Smooth muscle cell (in vitro differentiated cells): ENCODE measurements at regions not wholly inside any gene's neighbourhood (a gene's known extent, or its start where the extent isn't known, plus 50 kb on each side); places are given as distances from the start of the nearest gene placed in this dataset.
A peak's percentile ranks its signal among the peaks of the same experiment; 100 is the strongest.

Source experiments
- DNase-seq: peaks from one replicate; lab custom pipeline; 2025; ENCODE audit not compliant: unreplicated experiment; lab: John Stamatoyannopoulos, UW
- H2AFZ ChIP-seq: fragments of 200-600 bp; sonication (generic); 2 replicates; pipeline ENCODE4 v1.6.0; 2016; ENCODE audit warnings: antibody characterized with exemption, low read depth, mild to moderate bottlenecking
- H3F3A ChIP-seq: fragments of 200-600 bp; sonication (generic); 2 replicates; pipeline ENCODE4 v1.6.0; 2017; ENCODE audit warnings: antibody characterized with exemption, low read depth
- H3K27ac ChIP-seq: fragments of 200-600 bp; sonication (generic); 2 replicates; pipeline ENCODE4 v1.5.1; 2016; ENCODE audit warnings: low read depth, mild to moderate bottlenecking
- H3K27me3 ChIP-seq: fragments of 200-600 bp; sonication (generic); 2 replicates; pipeline ENCODE4 v1.6.1; 2016; ENCODE audit warnings: low read depth, mild to moderate bottlenecking
- H3K36me3 ChIP-seq: fragments of 200-600 bp; sonication (generic); 2 replicates; pipeline ENCODE4 v1.5.1; 2016; ENCODE audit warnings: low read depth
- H3K4me1 ChIP-seq: fragments of 200-600 bp; sonication (generic); 2 replicates; pipeline ENCODE4 v1.5.1; 2016; ENCODE audit warnings: low read depth
- H3K4me2 ChIP-seq: fragments of 200-600 bp; sonication (generic); 2 replicates; pipeline ENCODE4 v1.6.0; 2016; ENCODE audit warnings: mild to moderate bottlenecking
- H3K4me3 ChIP-seq: fragments of 200-600 bp; sonication (generic); 2 replicates; pipeline ENCODE4 v1.5.1; 2016; ENCODE audit warnings: mild to moderate bottlenecking
- H3K79me2 ChIP-seq: fragments of 200-600 bp; sonication (generic); 2 replicates; pipeline ENCODE4 v1.6.0; 2016; ENCODE audit warnings: low read depth, mild to moderate bottlenecking
- H3K9ac ChIP-seq: fragments of 200-600 bp; sonication (generic); 2 replicates; pipeline ENCODE4 v1.6.0; 2016; ENCODE audit warnings: low read depth
- H3K9me3 ChIP-seq: fragments of 200-600 bp; sonication (generic); replicated peaks from 2 replicates; pipeline ENCODE4 v1.5.1; 2016; ENCODE audit warnings: low read depth
- H4K20me1 ChIP-seq: fragments of 200-600 bp; sonication (generic); 2 replicates; pipeline ENCODE4 v1.6.0; 2016; ENCODE audit warnings: low read depth
- WGBS: methylation state at CpG from one replicate; pipeline ENCODE4 v1.1.7; 2016; ENCODE audit warnings: low lambda C conversion rate; 5-methylcytosine and 5-hydroxymethylcytosine counted together
- TF ChIP-seq, protein P1 (sequence below): fragments of 200-600 bp; sonication (generic); IDR thresholded peaks from 2 replicates; pipeline ENCODE4 v1.5.1; 2017; ENCODE audit warnings: borderline replicate concordance, mild to moderate bottlenecking, antibody characterized with exemption; ENCODE audit not compliant: insufficient read depth, poor library complexity, severe bottlenecking

DNA sequence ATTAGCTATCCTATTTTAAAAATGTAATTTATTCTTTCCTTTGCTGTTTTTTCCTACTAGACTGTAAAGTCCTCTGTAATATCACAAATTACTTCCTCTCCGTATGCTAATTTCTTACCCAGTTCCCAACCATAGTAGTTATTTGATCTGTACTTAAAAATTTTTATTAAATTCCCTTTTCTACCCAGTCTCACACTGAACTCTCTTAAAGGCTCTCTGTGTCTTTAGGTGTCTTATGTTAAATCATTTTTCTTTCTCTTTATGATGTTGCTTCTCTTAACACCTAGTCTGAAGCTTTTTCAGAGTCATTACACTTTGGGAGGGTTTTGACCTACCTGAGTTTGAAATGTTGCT, 378.6 kb downstream of the NSUN3 start:
- no peaks in the 10 kb centered on the region for H3F3A ChIP-seq
- WGBS, result 89% methylated on average over 1 of the region's 1 CpG
- DNase-seq, result no peak
- no peaks in the 10 kb centered on the region for H3K27me3 ChIP-seq
- H3K9ac ChIP-seq, result no peak overlapping the region
- no peaks in the 10 kb centered on the region for H4K20me1 ChIP-seq
- no peak overlapping the region for H2AFZ ChIP-seq
- H3K36me3 ChIP-seq, result no peaks in the 10 kb centered on the region
- no peak overlapping the region for H3K4me3 ChIP-seq
- H3K79me2 ChIP-seq, result no peaks in the 10 kb centered on the region
- peak overlapping the region; percentile 16 for H3K4me2 ChIP-seq
- no peaks in the 10 kb centered on the region for H3K9me3 ChIP-seq
- no peaks in the 10 kb centered on the region for H3K4me1 ChIP-seq
- TF ChIP-seq, protein P1, sequence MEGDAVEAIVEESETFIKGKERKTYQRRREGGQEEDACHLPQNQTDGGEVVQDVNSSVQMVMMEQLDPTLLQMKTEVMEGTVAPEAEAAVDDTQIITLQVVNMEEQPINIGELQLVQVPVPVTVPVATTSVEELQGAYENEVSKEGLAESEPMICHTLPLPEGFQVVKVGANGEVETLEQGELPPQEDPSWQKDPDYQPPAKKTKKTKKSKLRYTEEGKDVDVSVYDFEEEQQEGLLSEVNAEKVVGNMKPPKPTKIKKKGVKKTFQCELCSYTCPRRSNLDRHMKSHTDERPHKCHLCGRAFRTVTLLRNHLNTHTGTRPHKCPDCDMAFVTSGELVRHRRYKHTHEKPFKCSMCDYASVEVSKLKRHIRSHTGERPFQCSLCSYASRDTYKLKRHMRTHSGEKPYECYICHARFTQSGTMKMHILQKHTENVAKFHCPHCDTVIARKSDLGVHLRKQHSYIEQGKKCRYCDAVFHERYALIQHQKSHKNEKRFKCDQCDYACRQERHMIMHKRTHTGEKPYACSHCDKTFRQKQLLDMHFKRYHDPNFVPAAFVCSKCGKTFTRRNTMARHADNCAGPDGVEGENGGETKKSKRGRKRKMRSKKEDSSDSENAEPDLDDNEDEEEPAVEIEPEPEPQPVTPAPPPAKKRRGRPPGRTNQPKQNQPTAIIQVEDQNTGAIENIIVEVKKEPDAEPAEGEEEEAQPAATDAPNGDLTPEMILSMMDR, result no peak
- peak overlapping the region; percentile 22 for H3K27ac ChIP-seq

DNA sequence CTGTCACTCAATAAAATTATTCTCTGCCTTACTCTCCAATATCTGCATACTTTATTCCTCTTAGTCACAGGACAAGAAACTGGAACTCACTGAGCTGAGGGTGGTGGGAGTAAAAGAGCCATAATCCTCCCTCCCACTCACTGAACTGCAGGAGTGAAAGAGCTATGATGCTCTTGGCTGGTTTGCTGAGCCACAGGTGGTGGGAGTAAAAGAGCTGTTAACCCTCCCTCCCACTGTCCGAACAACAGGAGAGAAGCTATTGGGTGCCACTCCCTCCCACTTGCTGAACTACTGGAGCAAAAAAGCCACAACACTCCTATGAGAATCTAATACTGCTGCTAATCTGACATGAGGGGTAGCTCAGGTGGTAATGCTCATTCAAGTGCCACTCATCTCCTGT, 391.0 kb downstream of the NSUN3 start:
- no peaks in the 10 kb centered on the region for H3F3A ChIP-seq
- no peak for DNase-seq
- WGBS, result 64% methylated on average over 1 of the region's 1 CpG
- H4K20me1 ChIP-seq, result no peaks in the 10 kb centered on the region
- no peaks in the 10 kb centered on the region for H3K27me3 ChIP-seq
- H3K4me3 ChIP-seq, result no peak overlapping the region
- no peak overlapping the region for H3K27ac ChIP-seq
- H2AFZ ChIP-seq, result no peak overlapping the region
- H3K4me1 ChIP-seq, result no peaks in the 10 kb centered on the region
- H3K9ac ChIP-seq, result no peak overlapping the region
- H3K79me2 ChIP-seq, result no peaks in the 10 kb centered on the region
- TF ChIP-seq, protein P1, result no peak
- no peaks in the 10 kb centered on the region for H3K9me3 ChIP-seq
- H3K4me2 ChIP-seq, result no peak overlapping the region
- no peaks in the 10 kb centered on the region for H3K36me3 ChIP-seq

DNA sequence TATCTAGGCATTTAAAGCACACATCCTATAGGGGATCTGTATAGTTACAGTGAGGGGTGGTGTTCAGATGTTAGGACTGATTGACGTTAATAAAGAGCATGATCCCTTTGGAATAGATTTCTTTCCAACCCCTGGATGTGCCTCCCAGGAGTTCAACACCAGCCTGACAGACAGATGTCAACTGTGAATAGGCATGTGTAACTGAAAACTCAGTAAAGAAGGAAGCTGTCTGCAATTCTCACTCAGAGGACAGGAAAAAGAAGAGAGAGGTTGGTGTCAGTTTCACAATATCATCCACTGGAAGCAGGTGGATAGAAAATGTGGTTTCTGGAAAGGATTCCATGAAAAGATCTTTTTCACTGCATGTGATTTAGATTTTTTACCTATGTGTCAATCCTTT, 396.3 kb downstream of the NSUN3 start:
- Histone ChIP-seq H3K79me2 (no peaks in the 10 kb centered on the region), H2AFZ (no peak overlapping the region), H3K27ac (no peak overlapping the region), H4K20me1 (no peaks in the 10 kb centered on the region), H3K9me3 (no peaks in the 10 kb centered on the region), H3K36me3 (no peaks in the 10 kb centered on the region), H3K4me1 (no peaks in the 10 kb centered on the region), H3K4me2 (no peak overlapping the region), H3F3A (no peaks in the 10 kb centered on the region), H3K9ac (no peak overlapping the region), H3K27me3 (no peaks in the 10 kb centered on the region), H3K4me3 (no peak overlapping the region)
- WGBS, result 93% methylated on average over 1 of the region's 1 CpG
- TF ChIP-seq, protein P1, result no peak
- no peak for DNase-seq

DNA sequence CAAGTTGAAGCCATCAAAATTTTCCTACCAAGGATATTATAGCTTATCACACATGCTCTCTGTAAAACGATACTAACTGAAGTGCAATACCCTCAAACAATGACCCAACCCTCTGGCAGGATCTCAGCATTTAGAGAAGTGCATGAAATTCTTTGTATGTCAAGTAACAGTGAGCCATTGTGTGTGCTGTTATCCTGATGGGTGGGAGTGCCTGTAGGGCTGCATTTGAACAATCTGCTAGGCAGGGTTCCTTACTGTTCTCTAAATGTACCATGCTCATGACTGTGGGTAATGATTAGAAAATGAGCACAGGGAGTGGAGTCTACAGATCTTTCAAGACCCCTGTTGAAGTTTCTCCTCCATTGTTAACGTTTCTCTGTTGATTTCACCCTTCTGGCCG, 398.1 kb downstream of the NSUN3 start:
- H3K27ac ChIP-seq, result no peak overlapping the region
- WGBS, result 86% methylated on average over 3 of the region's 3 CpGs
- TF ChIP-seq, protein P1, result no peak

More for the DNA sequence above, 398.1 kb downstream of the NSUN3 start:
- Histone ChIP-seq H3K36me3 (no peaks in the 10 kb centered on the region), H3K9me3 (no peaks in the 10 kb centered on the region), H3K4me1 (no peaks in the 10 kb centered on the region), H2AFZ (no peak overlapping the region), H3K4me2 (no peak overlapping the region), H3F3A (no peaks in the 10 kb centered on the region), H3K27me3 (no peaks in the 10 kb centered on the region), H3K9ac (no peak overlapping the region), H3K4me3 (no peak overlapping the region), H3K79me2 (no peaks in the 10 kb centered on the region), H4K20me1 (no peaks in the 10 kb centered on the region)
- no peak for DNase-seq
